HCEC 1CT (cell line): ENCODE measurements at regions not wholly inside any gene's neighbourhood (a gene's known extent, or its start where the extent isn't known, plus 50 kb on each side); places are given as distances from the start of the nearest gene placed in this dataset.
"Not testable (repeated sequence)": the region's sequence is repeated elsewhere in the genome, so short reads cannot be mapped to it uniquely, and the experiment has no call there.

ENCODE experiments used
- DNase-seq: peaks from one replicate; pipeline ENCODE4 v3.0.0-alpha.2; 2017

GRCh38 chr3:81170298-81170697 lies 591.1 kb downstream of the GBE1 start:
- DNase-seq, result no peak

- no peak for DNase-seq
These were observed 596.6 kb downstream of the GBE1 start for GRCh38 chr3:81164806-81165205.

GRCh38 chr3:81161851-81162250 lies 599.6 kb downstream of the GBE1 start:
- no peak for DNase-seq

- no peak for DNase-seq
These were observed 600.3 kb downstream of the GBE1 start for GRCh38 chr3:81161100-81161499.

GRCh38 chr3:81154611-81155143 lies 606.8 kb downstream of the GBE1 start:
- DNase-seq, result no peak

- DNase-seq, result no peak
These were observed 609.3 kb downstream of the GBE1 start for GRCh38 chr3:81152156-81152555.

- no peak for DNase-seq
These were observed 628.5 kb downstream of the GBE1 start for GRCh38 chr3:81132995-81133394.

- DNase-seq, result no peak
These were observed 655.5 kb downstream of the GBE1 start for GRCh38 chr3:81105789-81106488.

GRCh38 chr3:81105206-81105605 lies 656.2 kb downstream of the GBE1 start:
- DNase-seq, result no peak

- no peak for DNase-seq
These were observed 663.6 kb downstream of the GBE1 start for GRCh38 chr3:81097889-81098288.

- DNase-seq, result no peak
These were observed 665.5 kb downstream of the GBE1 start for GRCh38 chr3:81095956-81096355.

GRCh38 chr3:81094986-81095385 lies 666.5 kb downstream of the GBE1 start:
- DNase-seq, result no peak

- no peak for DNase-seq
These were observed 673.8 kb downstream of the GBE1 start for GRCh38 chr3:81087607-81088006.

- no peak for DNase-seq
These were observed 675.1 kb downstream of the GBE1 start for GRCh38 chr3:81086348-81086747.

- DNase-seq, result no peak
These were observed 680.8 kb downstream of the GBE1 start for GRCh38 chr3:81080608-81081007.

- no peak for DNase-seq
These were observed 688.9 kb downstream of the GBE1 start for GRCh38 chr3:81072591-81072990.

GRCh38 chr3:81068546-81068945 lies 692.9 kb downstream of the GBE1 start:
- no peak for DNase-seq

GRCh38 chr3:81063896-81064295 lies 697.5 kb downstream of the GBE1 start:
- DNase-seq, result no peak

GRCh38 chr3:81051133-81051532 lies 710.3 kb downstream of the GBE1 start:
- DNase-seq, result not testable (repeated sequence)

GRCh38 chr3:81048058-81048665 lies 713.3 kb downstream of the GBE1 start:
- no peak for DNase-seq

- no peak for DNase-seq
These were observed 715.5 kb downstream of the GBE1 start for GRCh38 chr3:81045976-81046375.

- no peak for DNase-seq
These were observed 716.2 kb downstream of the GBE1 start for GRCh38 chr3:81045246-81045645.

- no peak for DNase-seq
These were observed 717.7 kb downstream of the GBE1 start for GRCh38 chr3:81043660-81044199.

- DNase-seq, result no peak
These were observed 718.4 kb downstream of the GBE1 start for GRCh38 chr3:81043009-81043408.
